Glomerular visceral epithelial cell (primary cell): ENCODE measurements at regions not wholly inside any gene's neighbourhood (a gene's known extent, or its start where the extent isn't known, plus 50 kb on each side); places are given as distances from the start of the nearest gene placed in this dataset.
"Not testable (repeated sequence)": the region's sequence is repeated elsewhere in the genome, so short reads cannot be mapped to it uniquely, and the experiment has no call there.

Source experiments
- DNase-seq: peaks from one replicate; pipeline ENCODE4 v3.0.0-alpha.2; 2016; ENCODE audit errors: extremely low spot score

GRCh38 chr5:60546207-60546606 lies 153.8 kb downstream of the DEPDC1B start:
- no peak for DNase-seq

DNA sequence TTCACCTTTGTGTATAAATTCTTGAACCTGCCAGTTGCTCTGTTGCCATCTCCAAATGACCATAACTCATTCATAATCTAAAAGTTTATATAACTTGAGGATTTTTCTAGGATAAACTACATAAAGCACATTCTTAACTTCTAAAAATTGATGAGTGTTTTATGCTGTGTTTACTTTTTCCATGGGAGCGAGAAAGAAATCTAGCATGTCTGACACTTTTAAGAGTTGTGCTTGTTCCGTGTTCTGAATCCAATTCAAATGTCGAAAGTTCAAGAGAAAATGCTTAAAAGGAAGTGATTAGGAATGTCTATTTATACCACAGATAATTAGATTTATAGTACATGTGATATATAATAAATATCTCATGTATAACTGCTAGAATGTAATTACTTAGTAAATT lies 154.4 kb downstream of the DEPDC1B start:
- DNase-seq: no peak

DNA sequence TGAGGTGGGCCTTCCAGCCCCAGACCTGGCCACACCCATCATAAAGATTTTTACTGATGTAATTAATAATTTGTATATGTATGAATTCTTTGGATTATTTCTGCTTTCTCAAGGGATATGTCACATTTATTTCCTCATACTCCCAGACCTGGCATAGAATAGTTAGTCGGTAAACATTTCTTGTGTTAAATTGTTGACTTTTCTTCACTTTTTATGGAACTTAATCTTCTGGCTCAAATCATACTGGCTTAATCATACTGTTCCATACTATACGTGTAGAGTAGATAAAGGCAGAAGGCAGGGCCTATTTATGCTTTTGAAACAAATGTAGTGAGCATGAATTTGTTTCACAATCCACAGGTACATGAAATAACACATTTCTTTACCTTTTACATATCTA lies 155.8 kb downstream of the DEPDC1B start:
- no peak for DNase-seq

DNA sequence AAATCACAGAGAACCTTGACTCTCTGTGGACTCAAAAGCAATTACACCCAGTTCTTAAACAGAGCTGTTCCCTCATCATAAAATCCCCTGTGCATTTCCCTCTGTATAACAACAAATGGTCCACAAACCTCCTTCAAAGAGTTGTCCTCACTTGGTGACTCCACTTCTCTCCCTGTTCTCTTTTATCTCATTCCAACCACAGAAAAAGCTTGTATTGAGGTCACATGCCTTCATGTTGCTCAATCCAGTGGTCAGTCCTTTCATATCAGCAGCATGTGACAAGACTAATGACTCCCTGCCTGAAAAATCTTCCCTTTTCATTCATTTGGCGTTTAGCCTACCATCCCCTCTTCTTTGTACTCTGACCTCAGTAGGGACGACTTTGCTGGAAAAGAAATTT lies 158.0 kb downstream of the DEPDC1B start:
- no peak for DNase-seq

DNA sequence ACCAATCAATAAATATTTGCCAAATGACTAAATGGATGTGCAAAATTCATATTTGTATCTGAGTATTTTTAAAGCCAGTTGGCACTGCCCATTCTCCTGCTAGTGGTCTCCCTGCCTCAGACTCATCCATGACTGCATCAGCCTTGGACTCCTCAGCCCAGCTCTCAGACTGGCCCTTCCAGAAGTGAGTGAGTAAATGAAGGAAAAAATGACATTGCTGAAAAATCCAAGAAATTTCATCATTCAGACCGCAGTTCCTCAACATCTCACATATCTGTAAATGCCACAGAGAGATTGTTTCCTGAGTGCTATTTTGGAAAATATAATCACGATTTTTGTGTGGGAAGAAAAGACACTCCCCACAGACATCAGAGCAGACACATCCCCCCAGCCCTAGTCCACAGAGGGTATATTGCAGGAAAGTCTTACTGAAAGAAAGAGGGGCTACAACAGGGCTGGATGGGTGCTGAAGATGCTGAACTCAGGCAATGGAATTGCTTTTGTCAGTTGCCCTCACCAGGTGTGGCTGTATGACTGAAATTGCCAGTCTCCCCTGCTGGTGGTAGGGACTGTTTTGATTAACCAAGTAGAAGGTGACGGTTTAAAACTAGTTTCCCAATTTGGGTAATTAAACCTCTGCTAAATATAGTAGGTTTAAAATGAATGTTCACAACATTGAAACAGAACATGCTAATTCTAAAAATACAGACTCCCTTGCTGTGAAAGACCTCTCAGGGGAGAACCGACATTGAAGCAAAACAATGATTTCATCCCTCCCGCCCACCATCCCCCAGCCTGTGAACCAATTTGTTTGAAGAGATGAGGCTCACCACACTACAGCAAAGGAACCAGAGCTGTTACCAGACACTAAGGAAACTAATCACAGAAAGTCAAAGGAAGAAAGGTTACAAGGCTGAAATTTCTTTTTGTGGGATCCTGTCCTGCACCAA lies 158.8 kb downstream of the DEPDC1B start:
- DNase-seq: no peak

DNA sequence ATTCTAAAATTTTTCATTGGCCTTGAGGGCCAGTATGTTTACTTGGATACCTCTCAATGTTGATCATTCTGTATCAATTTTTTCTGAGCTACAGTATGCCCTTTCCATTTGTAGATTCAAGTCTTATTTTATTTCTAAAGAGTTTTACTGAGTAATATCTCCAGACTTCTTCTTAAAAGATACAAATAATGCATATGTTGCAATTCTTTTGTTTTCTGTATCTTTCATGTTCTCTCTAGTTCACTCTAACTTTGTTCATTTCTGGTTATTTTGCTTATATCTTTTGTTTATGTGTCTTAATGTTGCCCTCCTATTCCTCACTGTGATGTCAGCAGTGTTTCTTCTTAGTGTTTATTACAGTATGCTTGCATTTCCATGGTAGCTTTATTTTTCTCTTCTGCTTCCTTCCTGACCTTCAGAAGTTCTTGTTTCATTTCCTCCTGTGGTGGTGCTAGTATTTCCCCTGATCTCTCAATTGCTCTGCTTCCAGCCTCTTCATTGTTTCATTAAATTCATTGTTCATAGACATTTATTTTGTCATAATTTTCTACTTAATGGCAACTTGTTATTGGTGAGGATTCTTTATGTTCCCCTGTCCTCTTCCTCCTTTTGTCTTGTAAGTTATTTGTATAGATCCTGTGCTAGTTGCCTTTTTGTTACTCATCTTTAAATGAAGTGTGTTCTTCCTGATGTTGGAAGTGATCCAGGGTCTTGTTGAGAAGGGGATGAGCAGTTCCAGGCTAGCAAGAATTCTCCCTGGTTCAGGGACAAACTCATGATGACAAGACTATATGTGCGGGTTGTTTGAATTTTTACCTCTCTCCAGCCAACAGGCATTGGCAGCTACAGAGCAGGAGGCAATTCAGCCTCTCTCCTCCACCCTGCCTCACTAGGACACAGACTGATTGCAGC lies 160.8 kb downstream of the DEPDC1B start:
- DNase-seq: no peak

- DNase-seq: no peak
These were observed 161.5 kb downstream of the DEPDC1B start for GRCh38 chr5:60538426-60538825.

DNA sequence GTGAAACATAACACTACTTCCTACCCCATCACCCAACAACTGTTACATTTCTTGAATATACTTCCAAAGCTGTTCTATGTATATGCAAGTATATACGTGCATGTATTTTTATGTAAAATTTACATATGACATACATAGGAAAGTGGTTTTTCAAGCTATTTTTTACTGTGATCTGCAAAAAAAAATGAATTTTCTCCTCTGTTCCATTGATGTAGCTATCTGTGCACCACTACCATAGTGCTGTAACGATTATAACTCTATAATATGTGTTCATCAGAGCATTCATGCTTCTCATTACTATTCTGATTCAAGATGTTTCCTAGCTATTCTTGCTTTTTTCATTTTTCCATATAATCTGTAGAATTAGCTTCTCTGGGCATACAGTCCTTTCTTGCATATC lies 164.0 kb downstream of the DEPDC1B start:
- no peak for DNase-seq

DNA sequence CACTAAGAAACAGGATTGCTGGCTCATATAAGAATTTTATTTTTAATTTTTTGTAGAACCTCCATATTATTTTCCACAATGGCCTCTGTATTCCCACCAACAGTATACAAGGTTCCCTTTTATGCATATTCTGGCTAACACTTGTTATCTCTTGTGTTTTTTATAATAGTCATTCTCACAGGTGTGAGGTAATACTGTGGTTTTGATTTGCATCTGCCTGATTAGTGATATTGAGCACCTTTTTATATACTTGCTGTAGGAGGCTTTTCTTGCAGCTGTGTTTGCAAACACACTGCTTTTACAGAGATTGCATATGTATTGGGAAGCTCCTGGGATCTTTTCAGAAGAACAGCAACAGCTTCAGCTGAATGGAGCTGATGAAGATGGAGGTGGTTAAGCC lies 164.8 kb downstream of the DEPDC1B start:
- DNase-seq: no peak

DNA sequence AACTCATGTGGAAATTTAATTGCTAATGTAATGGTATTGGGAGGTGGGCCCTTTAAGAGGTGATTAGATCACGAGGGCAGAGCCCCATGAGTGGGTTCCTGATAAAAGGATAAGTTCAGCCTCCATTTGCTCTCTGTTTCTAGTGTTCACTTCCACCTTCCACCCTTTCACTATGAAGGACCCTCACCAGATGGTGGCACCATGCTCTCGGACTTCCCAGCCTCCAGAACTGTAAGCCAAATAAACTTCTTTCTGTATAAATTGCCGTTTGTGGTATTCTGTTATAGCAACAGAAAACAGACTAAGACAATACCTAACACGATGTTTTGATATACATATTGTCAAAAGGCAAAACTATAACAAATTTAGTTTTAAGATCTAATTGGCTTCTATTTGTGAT lies 166.2 kb downstream of the DEPDC1B start:
- no peak for DNase-seq

GRCh38 chr5:60532796-60533195 lies 167.2 kb downstream of the DEPDC1B start:
- not testable (repeated sequence) for DNase-seq

DNA sequence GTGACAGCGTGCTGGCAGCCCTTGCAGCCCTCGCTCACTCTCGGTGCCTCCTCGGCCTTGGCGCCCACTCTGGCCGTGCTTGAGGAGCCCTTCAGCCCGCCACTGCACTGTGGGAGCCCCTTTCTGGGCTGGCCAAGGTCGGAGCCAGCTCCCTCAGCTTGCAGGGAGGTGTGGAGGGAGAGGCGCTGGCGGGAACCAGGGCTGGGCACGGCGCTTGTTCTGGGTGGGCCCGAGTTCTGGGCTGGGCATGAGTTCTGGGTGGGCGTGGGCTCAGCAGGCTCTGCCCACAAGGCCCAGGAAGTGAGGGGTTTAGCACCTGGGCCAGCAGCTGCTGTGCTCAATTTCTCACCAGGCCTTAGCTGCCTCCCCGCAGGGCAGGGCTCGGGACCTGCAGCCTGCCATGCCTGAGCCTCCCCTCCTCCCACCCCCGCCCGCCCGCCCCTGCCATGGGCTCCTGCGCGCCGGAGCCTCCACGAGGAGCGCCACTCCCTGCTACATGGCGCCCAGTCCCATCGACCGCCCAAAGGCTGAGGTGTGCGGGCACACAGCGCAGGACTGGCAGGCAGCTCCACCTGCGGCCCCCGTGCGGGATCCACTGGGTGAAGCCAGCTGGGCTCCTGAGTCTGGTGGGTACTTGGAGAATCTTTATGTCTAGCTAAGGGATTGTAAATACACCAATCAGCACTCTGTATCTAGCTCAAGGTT lies 169.7 kb downstream of the DEPDC1B start:
- not testable (repeated sequence) for DNase-seq

DNA sequence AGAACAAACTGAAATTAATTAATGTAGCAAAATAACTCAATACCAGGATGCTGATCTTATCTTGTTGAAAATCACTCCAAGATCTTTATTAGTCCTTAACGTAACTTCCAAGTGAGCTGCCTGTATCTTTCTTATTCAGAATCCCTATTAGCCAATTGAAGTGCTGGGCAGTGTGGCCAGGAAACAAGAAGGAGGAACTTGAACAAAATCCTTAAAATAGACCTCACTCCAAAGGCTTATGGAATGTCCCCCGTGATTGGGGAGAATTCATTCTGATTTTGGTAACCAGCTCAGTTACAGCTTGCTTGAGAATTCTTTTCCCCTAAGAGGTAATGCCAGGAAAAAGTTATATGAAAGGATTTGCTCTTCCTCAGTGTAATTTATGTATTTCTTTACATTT lies 171.0 kb downstream of the DEPDC1B start:
- no peak for DNase-seq

GRCh38 chr5:60527072-60527471 lies 172.9 kb downstream of the DEPDC1B start:
- no peak for DNase-seq

- no peak for DNase-seq
These were observed 173.6 kb downstream of the DEPDC1B start for GRCh38 chr5:60526336-60526875.

- DNase-seq: no peak
These were observed 177.6 kb downstream of the DEPDC1B start for GRCh38 chr5:60522292-60522905.

DNA sequence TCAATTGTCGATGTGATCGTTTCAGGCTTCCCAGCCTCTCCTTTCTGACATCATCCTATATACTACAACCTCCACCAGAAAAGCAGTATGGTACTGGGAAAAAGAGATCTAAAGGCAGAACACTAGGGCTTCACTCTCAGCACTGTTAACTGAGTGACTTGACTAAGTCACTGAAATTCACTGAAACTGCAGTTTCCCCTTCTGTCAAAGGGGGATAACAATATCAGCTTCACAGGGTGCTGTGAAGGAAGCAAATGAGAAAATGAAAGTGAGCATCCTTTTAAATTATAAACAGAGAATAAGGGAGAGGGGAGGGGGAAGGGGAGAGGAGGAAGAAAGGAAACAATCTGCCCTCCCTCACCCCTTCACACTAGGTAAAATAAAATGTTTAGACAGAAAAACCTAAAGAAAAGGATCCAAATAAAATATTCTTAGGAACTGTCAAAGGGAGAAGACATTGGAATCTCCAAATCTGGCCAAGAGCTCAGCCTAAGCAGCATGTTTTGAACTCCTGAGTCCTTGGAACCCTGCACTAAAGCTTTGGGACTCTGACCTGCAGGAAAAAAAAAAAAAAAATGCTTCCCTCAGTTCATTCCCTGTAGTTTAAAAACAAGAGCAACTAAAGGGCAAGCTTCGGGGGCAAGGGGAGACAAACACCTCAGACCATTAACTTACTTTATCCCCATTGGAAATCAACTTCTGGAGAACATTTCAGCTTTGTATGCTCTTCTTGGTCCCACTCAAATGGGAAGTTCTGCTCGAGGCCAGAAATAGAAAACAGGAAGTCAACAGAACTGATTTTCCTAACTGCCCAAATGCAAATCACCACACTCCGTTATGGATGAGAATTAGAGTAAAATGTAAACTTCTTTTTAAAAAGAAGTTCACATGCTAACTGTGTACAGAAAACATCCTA lies 178.3 kb downstream of the DEPDC1B start:
- DNase-seq: no peak

DNA sequence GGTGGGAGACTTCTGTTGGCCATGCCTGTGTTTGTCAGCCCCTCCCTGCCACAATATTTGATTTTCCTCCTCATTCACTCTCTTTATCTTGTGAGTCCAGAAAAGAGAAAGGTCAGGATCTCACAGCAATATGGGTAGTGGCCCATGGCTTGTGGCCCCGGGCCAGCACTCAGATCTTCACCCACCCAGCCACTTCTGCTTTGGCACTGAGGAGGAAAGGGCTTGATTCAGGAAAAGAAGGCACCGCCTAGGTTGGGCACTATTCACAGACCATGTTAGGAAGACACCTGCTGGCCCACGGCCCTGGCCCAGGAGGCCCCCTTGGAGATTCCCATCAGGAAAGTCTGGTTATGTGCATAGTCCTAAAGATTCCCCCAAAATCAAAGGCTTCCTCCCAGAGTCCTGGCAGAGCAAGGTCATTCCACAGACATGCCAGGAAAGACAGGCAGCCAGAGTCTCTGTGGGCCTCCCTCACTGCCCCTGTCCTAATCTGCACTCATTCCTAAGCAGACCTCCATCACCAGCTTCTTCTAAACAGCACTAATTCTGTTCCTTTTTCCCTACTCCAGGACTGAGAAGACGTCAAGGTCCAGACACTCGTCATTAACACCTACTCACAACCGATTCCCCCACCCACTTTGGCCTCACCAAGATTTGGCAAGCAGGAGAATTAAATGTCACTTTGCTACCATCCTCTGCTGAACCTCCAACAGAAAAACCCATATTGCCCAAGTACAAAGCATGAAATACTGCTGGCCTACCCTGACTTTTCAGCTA lies 179.3 kb downstream of the DEPDC1B start:
- no peak for DNase-seq

DNA sequence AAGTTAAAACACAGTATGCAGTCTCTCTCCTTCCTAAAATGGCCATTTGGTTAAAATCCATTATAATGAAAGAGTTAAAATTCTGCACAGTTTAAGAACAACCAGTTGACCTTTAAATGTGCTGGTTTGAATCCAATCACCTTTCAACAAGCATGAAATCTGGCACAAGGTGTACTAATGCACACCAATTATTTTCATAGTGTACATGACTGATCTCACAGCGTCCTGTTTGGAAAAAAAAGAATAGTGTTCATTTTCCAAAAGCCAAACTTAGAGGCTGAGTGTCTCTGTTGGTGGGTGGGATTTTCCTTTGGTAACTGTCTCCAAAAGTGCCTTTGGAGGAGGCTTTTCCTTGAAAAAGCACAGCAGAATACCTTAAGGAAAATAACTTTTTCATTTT lies 180.6 kb downstream of the DEPDC1B start:
- no peak for DNase-seq
